ENCODE measurements at regions not wholly inside any gene's neighbourhood (a gene's known extent, or its start where the extent isn't known, plus 50 kb on each side); places are given as distances from the start of the nearest gene placed in this dataset.

GRCh38 chr2:145066151-145066661, 546.3 kb upstream of the ZEB2 start:
- DNase-seq (ENCODE audit: low read depth in 2 of 3, low spot score in 2 of 3): no peak

DNA sequence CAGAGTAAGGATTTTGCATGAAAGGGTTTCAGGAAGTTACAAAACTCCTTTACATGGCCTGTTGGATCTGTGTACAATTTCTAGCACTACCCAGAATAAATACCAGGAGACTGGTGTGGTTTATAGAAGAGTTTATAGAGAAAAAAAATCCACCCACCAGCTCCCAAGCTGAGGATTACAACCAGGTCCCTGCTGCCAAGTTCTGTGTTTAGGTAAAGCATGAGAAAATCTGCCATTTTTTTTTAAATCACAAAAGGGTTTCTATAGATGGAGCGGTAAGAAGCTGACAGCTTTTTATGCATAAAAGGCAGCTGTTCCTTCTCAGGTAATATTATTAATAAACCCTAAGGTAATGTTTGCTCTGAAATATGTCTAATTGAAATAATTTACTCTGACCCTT, 545.4 kb upstream of the ZEB2 start:
- no peak for DNase-seq (ENCODE audit: low read depth in 2 of 3, low spot score in 2 of 3)

GRCh38 chr2:145064511-145064910, 544.6 kb upstream of the ZEB2 start:
- DNase-seq (ENCODE audit: low read depth in 2 of 3, low spot score in 2 of 3): no peak

DNA sequence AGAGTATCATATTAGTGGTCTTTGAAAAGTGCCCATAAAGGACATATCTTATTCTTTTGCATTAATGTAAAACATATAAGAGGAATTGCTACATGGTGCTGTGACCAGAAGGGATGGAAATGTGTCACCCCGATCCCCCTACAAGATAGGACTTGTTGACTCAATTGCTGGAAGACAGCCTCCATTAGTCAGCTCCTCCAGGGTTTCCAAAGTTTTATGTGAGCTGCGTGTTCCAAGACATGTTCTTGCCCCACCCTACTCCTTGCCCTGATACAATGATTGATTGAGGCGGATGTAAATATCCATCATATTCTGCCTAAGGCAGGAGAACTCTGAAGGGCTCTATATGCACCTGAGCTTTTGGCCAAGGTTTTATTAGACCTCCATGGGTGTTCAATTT, 541.0 kb upstream of the ZEB2 start:
- DNase-seq (ENCODE audit: low read depth in 2 of 3, low spot score in 2 of 3): no peak

GRCh38 chr2:145059914-145060313, 540.0 kb upstream of the ZEB2 start:
- no peak for DNase-seq (ENCODE audit: low read depth in 2 of 3, low spot score in 2 of 3)

GRCh38 chr2:145059343-145059742, 539.4 kb upstream of the ZEB2 start:
- DNase-seq (ENCODE audit: low read depth in 2 of 3, low spot score in 2 of 3): no peak

DNA sequence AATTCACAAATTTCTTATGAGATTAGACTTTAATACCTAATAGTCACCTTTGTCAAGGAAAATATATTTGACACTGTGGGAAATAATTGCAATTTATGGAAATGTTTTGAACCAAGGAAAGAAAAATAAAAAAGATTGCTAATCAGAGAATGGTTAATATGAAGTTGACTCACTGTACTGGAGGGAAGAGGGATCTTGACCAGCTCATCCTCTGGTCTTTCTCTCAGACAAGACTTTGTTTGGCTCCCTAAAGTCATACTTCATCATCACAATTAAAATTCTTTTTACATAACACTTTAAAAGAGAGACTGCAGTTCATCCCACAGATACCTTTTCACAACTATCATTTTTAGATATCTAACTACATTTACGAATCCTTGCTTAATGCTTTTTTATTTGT, 538.5 kb upstream of the ZEB2 start:
- no peak for DNase-seq (ENCODE audit: low read depth in 2 of 3, low spot score in 2 of 3)

DNA sequence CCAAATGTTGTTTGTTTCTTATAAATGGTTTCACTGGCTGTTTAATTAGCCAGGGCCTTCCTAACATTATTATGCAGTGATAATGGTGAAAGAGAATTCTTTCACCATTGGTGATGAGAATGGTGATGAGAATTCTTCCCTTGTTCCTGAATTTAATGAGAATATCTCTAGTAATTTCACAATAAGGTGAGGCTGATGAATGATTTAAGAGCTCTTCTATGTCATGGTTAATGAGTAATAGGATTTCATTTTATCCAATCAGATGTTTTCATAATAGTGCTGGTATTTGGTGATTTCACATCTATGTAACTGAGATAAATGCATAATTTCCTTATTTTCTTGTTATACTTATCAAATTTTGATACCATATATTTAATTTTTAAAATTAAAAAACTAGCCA, 535.7 kb upstream of the ZEB2 start:
- no peak for DNase-seq (ENCODE audit: low read depth in 2 of 3, low spot score in 2 of 3)

GRCh38 chr2:145050134-145050533, 530.2 kb upstream of the ZEB2 start:
- no peak for DNase-seq (ENCODE audit: low read depth in 2 of 3, low spot score in 2 of 3)

DNA sequence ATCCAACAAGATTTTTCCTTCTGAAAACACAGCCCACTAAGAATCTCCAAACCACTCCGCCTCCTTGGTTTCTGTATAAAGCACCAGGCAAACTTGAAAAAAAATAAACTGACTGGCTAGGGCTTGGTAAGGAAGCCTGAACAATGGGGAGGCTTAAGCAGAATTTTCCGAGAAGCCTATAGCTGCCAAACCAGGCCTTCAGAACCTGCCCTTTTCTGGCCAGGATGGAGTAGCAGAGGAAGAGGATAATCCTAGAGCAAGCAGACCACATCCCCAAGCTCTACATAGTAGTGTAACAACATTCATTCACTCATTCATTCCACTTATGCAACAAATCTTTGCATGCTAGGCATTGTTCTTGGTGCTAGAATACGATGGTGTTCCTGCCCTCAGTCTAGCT, 529.6 kb upstream of the ZEB2 start:
- no peak for DNase-seq (ENCODE audit: low read depth in 2 of 3, low spot score in 2 of 3)

GRCh38 chr2:145047554-145047953, 527.6 kb upstream of the ZEB2 start:
- DNase-seq (ENCODE audit: low read depth in 2 of 3, low spot score in 2 of 3): no peak

DNA sequence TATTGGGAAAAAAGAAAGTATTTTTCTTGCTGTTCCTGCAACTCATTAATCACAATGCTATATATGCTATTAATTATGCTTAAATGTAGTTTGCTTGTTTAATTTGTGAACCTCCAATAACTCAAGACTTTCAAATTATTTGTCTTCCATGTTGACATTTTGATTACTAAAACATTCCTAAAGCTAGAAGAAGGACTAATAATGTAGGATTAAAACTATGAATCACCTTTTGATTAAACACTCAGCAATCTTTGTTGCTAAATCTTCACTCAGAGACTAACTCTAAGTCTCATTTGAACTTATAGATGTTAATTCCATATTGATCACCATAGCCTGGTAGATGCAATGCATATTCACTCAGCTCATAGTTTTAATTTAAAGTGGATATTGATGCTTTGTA, 524.6 kb upstream of the ZEB2 start:
- no peak for DNase-seq (ENCODE audit: low read depth in 2 of 3, low spot score in 2 of 3)

GRCh38 chr2:145043399-145043834, 523.5 kb upstream of the ZEB2 start:
- no peak for DNase-seq (ENCODE audit: low read depth in 2 of 3, low spot score in 2 of 3)

DNA sequence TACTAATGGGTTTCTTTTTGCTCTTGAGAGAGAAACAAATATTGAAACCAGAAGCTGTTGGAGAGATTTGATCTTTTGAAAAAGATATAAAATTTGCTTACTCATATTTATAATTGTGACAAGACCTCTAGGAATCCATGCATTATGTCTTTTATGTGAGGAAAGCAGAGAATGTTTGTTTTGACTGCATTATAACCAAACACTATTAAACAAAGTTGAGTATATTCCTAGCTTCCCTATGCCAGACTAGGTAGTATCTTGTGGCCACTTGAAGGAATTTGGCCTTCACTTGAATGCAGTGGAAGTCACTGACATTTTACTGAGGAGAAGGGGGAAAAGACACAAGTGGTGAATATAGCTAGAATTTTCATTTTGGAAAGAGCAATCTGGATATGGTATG, 521.8 kb upstream of the ZEB2 start:
- DNase-seq (ENCODE audit: low read depth in 2 of 3, low spot score in 2 of 3): no peak

- no peak for DNase-seq (ENCODE audit: low read depth in 2 of 3, low spot score in 2 of 3)
Observed at GRCh38 chr2:145040433-145040832, 520.5 kb upstream of the ZEB2 start.

DNA sequence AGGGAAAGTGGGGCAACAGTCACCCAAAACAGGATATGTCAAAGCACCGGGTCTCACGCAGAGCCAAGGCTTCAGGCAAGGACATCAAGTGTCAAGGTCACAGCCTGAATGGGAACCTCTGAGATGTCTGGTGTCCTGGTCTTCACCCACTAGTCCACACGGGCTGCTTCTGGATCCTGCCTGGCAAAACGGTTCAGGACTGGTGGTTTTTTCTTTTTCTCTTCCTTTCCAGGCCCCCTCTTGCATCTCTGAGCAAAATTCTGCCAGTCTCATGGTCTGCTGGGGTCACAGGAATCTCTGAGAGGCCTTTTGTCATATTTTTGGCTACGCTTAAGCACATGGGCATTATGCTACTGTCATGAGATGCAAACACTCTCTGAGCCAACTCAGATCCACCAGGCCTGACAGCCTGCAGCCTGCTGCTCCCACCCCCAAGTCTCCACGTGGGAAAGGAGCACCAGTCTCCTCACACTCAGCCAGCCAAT, 518.2 kb upstream of the ZEB2 start:
- DNase-seq (ENCODE audit: low read depth in 2 of 3, low spot score in 2 of 3): no peak

DNA sequence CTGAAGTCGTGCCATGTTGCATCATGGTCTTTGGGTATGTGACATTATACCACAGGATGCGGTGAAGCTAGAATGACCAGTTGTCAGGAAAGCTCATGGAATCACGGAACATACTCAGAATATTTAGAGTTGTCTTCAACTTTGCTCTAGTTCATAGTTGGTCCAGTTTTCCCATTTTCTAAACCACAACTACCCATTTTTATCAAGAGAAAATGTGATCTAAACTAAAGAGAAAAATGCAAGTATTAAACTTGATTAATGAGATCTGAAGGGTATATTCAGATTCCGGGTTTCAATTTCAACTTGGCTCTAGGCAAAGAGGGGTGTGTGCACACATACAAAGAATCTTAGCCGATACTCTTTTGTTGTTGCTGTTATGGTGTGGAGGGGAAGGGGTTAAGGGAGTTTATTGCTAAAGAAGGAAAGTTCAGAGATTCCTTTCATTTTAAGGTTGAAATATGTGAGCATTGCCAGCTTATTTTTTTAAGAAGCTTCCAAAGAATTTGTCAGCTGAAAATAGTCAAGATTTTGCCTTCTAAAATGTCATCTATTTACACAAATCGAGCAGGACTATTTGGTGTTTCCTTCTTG, 516.6 kb upstream of the ZEB2 start:
- DNase-seq (ENCODE audit: low read depth in 2 of 3, low spot score in 2 of 3): no peak

- DNase-seq (ENCODE audit: low read depth in 2 of 3, low spot score in 2 of 3): no peak
Observed at GRCh38 chr2:145034511-145034910, 514.6 kb upstream of the ZEB2 start.

DNA sequence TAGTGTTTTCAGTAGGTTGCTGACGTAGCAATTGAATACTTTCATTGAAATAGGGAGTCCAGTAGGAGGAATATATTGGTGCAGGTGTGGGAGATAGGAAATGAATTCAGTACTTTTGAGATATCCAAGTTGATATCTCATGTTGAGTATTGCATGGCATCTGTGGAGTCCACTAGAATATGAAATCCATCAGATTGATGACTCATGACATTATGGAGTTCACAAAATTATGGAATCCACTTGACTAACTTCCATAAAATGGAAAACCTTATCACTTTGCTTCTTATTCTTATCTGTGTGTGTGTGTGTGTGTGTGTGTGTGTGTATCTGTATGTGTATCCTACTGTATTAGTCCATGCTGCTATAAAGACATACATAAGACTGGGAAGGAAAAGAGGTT, 513.5 kb upstream of the ZEB2 start:
- DNase-seq (ENCODE audit: low read depth in 2 of 3, low spot score in 2 of 3): no peak

DNA sequence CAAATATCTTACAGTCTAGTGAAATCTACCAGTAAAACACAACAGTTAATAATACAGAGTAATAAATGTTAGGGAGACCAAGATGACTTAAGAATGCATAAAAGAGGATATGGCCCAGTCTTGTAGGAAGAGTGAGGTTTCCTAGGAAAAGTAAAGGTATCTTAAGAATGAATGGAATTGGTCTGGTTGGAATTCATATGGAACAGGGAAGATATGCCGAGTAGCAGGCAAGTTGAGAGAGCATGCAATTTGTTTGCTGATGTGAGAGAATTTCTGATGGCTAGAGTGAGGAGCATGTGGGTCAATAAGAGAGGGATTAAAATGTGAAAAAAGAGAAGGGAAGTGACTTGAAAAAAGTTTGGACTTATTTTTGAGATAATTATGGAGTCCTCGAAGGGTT, 512.9 kb upstream of the ZEB2 start:
- DNase-seq (ENCODE audit: low read depth in 2 of 3, low spot score in 2 of 3): no peak

DNA sequence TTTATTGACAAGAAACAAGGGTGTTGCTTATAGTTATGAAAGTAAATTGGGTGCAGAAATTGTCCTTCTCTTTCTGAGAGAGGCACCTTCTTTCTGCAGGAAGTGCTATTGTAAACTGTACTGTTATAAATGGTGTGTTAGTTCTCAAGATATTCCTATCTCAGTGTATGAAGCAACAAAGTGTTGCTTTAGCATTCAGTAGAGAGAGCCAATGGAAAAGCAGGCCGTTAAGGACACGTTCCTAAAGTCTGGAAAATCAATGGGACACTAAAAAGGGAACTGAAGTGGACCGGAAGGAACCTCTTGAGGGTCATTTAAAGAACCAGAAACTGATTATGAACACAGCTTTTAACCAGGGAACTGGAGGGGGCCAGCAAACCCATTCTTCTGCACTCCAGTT, 510.0 kb upstream of the ZEB2 start:
- no peak for DNase-seq (ENCODE audit: low read depth in 2 of 3, low spot score in 2 of 3)

- no peak for DNase-seq (ENCODE audit: low read depth in 2 of 3, low spot score in 2 of 3)
Observed at GRCh38 chr2:145029081-145029480, 509.2 kb upstream of the ZEB2 start.

GRCh38 chr2:145028101-145028920, 508.4 kb upstream of the ZEB2 start:
- no peak for DNase-seq (ENCODE audit: low read depth in 2 of 3, low spot score in 2 of 3)

Measured in activated CD8-positive, alpha-beta memory T cell treated with anti-CD3 and anti-CD28 coated beads for 48 hours (primary cell).